ENCODE measurements at regions not wholly inside any gene's neighbourhood (a gene's known extent, or its start where the extent isn't known, plus 50 kb on each side); places are given as distances from the start of the nearest gene placed in this dataset.

DNA sequence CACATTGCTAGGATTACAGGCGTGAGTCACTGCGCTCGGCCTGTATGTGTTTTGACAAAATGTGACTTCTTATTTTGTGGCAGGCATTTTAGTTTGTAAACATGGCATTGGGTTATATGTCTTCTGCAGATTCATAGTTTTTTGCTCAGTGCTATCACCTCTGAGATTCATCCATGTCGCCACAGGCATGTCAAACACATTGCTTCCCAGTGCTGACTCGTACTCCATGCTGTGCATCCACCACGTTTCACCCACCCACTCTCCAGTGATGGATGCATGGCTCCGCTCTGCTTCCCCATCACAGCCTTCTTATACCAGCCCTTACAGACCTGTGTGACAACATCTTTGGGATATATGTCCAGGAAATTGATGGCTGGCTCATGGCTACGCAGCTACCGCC lies 158.8 kb downstream of the GAS1 start:
- peaks cover 7% of the 10 kb centered on the region; the same call in 1 of the 2 replicates for H3K4me1 ChIP-seq (ENCODE audit: low read length)
- no peaks in the 10 kb centered on the region for H3K36me3 ChIP-seq (replicated peaks; ENCODE audit: low read depth, low read length)
- H3K4me2 ChIP-seq (ENCODE audit: low read length): no peak overlapping the region
- H3K27ac ChIP-seq (ENCODE audit: low read length): no peak overlapping the region
- TF ChIP-seq EZH2phosphoT487 (IDR thresholded peaks at IDR 0.05; ENCODE audit: low read depth) (no peak), CTCF (IDR thresholded peaks at IDR 0.05; ENCODE audit: low read depth, low read length) (no peak)
- H3K4me3 ChIP-seq (ENCODE audit: low read length): no peak overlapping the region
- H4K20me1 ChIP-seq (ENCODE audit: insufficient read depth, low read length): no peaks in the 10 kb centered on the region
- H3K27me3 ChIP-seq (ENCODE audit: low read depth, low read length): no peaks in the 10 kb centered on the region
- no peaks in the 10 kb centered on the region for H3K9me3 ChIP-seq (ENCODE audit: insufficient read depth, low read length)
- no peaks in the 10 kb centered on the region for H3K79me2 ChIP-seq (ENCODE audit: low read length)
- no peak overlapping the region for H3K9ac ChIP-seq (ENCODE audit: low read length)
- H2AFZ ChIP-seq (ENCODE audit: low read depth, low read length): no peak overlapping the region

DNA sequence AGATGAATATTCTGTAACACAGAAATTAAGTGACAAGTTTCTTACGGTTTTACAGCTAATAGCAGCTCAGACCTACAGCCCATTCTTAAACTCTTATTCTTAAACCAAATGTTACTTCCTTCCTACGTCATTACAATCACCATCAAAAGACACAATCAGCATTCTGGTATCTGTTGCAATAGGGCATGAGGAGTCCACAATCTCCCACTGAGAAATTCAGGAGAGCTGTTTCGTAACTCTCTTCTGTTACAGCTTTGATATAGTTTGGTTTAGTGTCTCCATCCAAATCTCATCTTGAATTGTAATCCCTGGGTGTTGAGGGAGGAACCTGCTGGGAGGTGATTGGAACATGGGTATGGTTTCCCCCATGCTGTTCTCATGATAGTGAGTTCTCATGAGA lies 163.4 kb downstream of the GAS1 start:
- no peaks in the 10 kb centered on the region for H3K27me3 ChIP-seq (ENCODE audit: low read depth, low read length)
- H3K9me3 ChIP-seq (ENCODE audit: insufficient read depth, low read length): no peaks in the 10 kb centered on the region
- H3K4me2 ChIP-seq (ENCODE audit: low read length): no peak overlapping the region
- H3K4me3 ChIP-seq (ENCODE audit: low read length): no peak overlapping the region
- H3K4me1 ChIP-seq (ENCODE audit: low read length): no peaks in the 10 kb centered on the region
- no peak overlapping the region for H3K27ac ChIP-seq (ENCODE audit: low read length)
- no peaks in the 10 kb centered on the region for H3K36me3 ChIP-seq (replicated peaks; ENCODE audit: low read depth, low read length)
- H4K20me1 ChIP-seq (ENCODE audit: insufficient read depth, low read length): no peaks in the 10 kb centered on the region
- no peak overlapping the region for H2AFZ ChIP-seq (ENCODE audit: low read depth, low read length)
- TF ChIP-seq CTCF (IDR thresholded peaks at IDR 0.05; ENCODE audit: low read depth, low read length): no peak
- no peak for TF ChIP-seq EZH2phosphoT487 (IDR thresholded peaks at IDR 0.05; ENCODE audit: low read depth)
- no peaks in the 10 kb centered on the region for H3K79me2 ChIP-seq (ENCODE audit: low read length)
- no peak overlapping the region for H3K9ac ChIP-seq (ENCODE audit: low read length)

DNA sequence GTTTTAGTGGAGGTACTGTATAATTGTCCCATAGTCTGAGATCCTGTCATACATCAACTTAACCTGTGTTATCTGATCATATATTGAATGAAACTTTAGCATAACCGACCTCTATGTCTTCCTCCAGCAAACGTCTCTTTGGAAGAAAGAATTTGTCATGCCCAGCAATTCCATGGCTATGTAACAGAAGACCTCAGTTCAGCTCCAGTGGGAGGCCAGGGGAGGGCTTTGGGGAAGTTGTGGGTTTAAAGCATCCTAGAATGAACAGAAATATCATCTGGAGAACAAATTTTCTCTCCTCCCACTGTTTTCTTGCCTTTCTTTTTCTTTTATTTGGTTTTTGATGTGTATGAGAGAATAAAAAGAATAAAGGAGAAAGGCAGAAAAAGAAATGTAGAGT lies 164.5 kb downstream of the GAS1 start:
- Histone ChIP-seq H3K4me2 (ENCODE audit: low read length) (no peak overlapping the region), H3K9me3 (ENCODE audit: insufficient read depth, low read length) (no peaks in the 10 kb centered on the region), H4K20me1 (ENCODE audit: insufficient read depth, low read length) (no peaks in the 10 kb centered on the region), H3K4me3 (ENCODE audit: low read length) (no peak overlapping the region), H3K27me3 (ENCODE audit: low read depth, low read length) (no peaks in the 10 kb centered on the region), H3K9ac (ENCODE audit: low read length) (no peak overlapping the region), H2AFZ (ENCODE audit: low read depth, low read length) (no peak overlapping the region), H3K36me3 (replicated peaks; ENCODE audit: low read depth, low read length) (no peaks in the 10 kb centered on the region), H3K4me1 (ENCODE audit: low read length) (no peaks in the 10 kb centered on the region), H3K79me2 (ENCODE audit: low read length) (no peaks in the 10 kb centered on the region), H3K27ac (ENCODE audit: low read length) (no peak overlapping the region)
- TF ChIP-seq CTCF (IDR thresholded peaks at IDR 0.05; ENCODE audit: low read depth, low read length) (no peak), EZH2phosphoT487 (IDR thresholded peaks at IDR 0.05; ENCODE audit: low read depth) (no peak)

GRCh38 chr9:86778761-86779160 lies 168.5 kb downstream of the GAS1 start:
- H3K4me3 ChIP-seq (ENCODE audit: low read length): no peak overlapping the region
- no peaks in the 10 kb centered on the region for H3K27me3 ChIP-seq (ENCODE audit: low read depth, low read length)
- no peaks in the 10 kb centered on the region for H3K4me1 ChIP-seq (ENCODE audit: low read length)
- H4K20me1 ChIP-seq (ENCODE audit: insufficient read depth, low read length): no peaks in the 10 kb centered on the region
- TF ChIP-seq EZH2phosphoT487 (IDR thresholded peaks at IDR 0.05; ENCODE audit: low read depth) (no peak), CTCF (IDR thresholded peaks at IDR 0.05; ENCODE audit: low read depth, low read length) (no peak)
- H3K27ac ChIP-seq (ENCODE audit: low read length): no peak overlapping the region
- no peak overlapping the region for H2AFZ ChIP-seq (ENCODE audit: low read depth, low read length)
- no peaks in the 10 kb centered on the region for H3K79me2 ChIP-seq (ENCODE audit: low read length)
- H3K4me2 ChIP-seq (ENCODE audit: low read length): no peak overlapping the region
- no peaks in the 10 kb centered on the region for H3K36me3 ChIP-seq (replicated peaks; ENCODE audit: low read depth, low read length)
- H3K9ac ChIP-seq (ENCODE audit: low read length): no peak overlapping the region
- H3K9me3 ChIP-seq (ENCODE audit: insufficient read depth, low read length): no peaks in the 10 kb centered on the region
